Right lobe of liver (tissue), 6 donors: ENCODE measurements at regions not wholly inside any gene's neighbourhood (a gene's known extent, or its start where the extent isn't known, plus 50 kb on each side); places are given as distances from the start of the nearest gene placed in this dataset.

ENCODE experiments used
- ATAC-seq, 4 donors: fragments of 200-7000 bp; cut with Tn5 transposase; one replicate each; pipeline ENCODE4 v1.9.1; 2020; ENCODE audit warnings: mild to moderate bottlenecking in 4 of 4, moderate library complexity in 4 of 4
- DNase-seq, 3 donors: peaks; one replicate each; pipeline ENCODE4 v3.0.0-alpha.2; 2020
- H3K27ac ChIP-seq, 3 donors: fragments of 200-600 bp; one replicate each; pipeline ENCODE4 v1.8.0; 2022
- H3K27me3 ChIP-seq, 2 donors: fragments of 200-600 bp; one replicate each; pipeline ENCODE4 v1.8.0; 2022
- H3K36me3 ChIP-seq, 4 donors: fragments of 200-600 bp; sonication (generic) in 1 of 4; one replicate each; pipeline versions ENCODE4 v1.5.1 to v1.8.0; 2017 to 2022; ENCODE audit warnings: control low read depth in 1 of 4
- H3K4me1 ChIP-seq, 4 donors: fragments of 200-600 bp; sonication (generic) in 1 of 4; one replicate each; pipeline versions ENCODE4 v1.5.1 to v1.8.0; 2017 to 2022; ENCODE audit warnings: control low read depth in 1 of 4
- H3K4me3 ChIP-seq, 3 donors: fragments of 200-600 bp; one replicate each; pipeline ENCODE4 v1.8.0; 2022
- H3K9me3 ChIP-seq, 4 donors: fragments of 200-600 bp; sonication (generic) in 1 of 4; one replicate each; pipeline versions ENCODE4 v1.5.1 to v1.8.0; 2017 to 2022; ENCODE audit warnings: control low read depth in 1 of 4
- CTCF ChIP-seq, 4 donors: fragments of 200-600 bp in 3 of 4; fragments of 450-650 bp in 1 of 4; IDR thresholded peaks; one replicate each; pipeline versions ENCODE4 v1.5.1 to v1.8.0; 2016 to 2022; ENCODE audit warnings: antibody characterized with exemption in 4 of 4, mild to moderate bottlenecking in 2 of 4
- POLR2A ChIP-seq: fragments of 450-650 bp; IDR thresholded peaks from one replicate; pipeline ENCODE4 v1.6.1; 2017; ENCODE audit warnings: antibody characterized with exemption, mild to moderate bottlenecking
- WGBS: methylation state at CpG from one replicate; pipeline ENCODE4 v1.1.6; 2018; ENCODE audit warnings: low coverage, low lambda C conversion rate; ENCODE audit not compliant: insufficient coverage; ENCODE audit errors: missing lambda C conversion rate; 5-methylcytosine and 5-hydroxymethylcytosine counted together
- intact Hi-C, 2 donors: fragments of 100-400 bp; cut with DNase I; formaldehyde crosslinking; loops; one replicate each; pipeline versions ENCODE4 v1.11.2 to v1.14.1; 2022
- donor health status: DM: no; HTN: yes; CAD: no.
- donor health status: DM: no; HTN: no; CAD: no.
- donor health status: DM: no; HTN: no; CAD: no.
- donor health status: DM: no; HTN: yes; CAD: no.
- donor health status: DM: no; HTN: yes; CAD: no.

GRCh38 chr19:31175564-31176348 lies 173.5 kb downstream of the TSHZ3 start:
- H3K4me1 ChIP-seq, result no peaks in the 10 kb centered on the region
- ATAC-seq (peak in 1 of 4 donors; percentile 38), DNase-seq (no peak)
- H3K36me3 ChIP-seq, result no peaks in the 10 kb centered on the region
- H3K9me3 ChIP-seq, result no peaks in the 10 kb centered on the region
- intact Hi-C loops, result no loop called here
- no peak overlapping the region for H3K27ac ChIP-seq
- TF ChIP-seq POLR2A, result no peak
- no peak for TF ChIP-seq CTCF (IDR thresholded peaks at IDR 0.05)
- no peak overlapping the region for H3K4me3 ChIP-seq
- WGBS, result 82% methylated on average over 2 of the region's 3 CpGs
- H3K27me3 ChIP-seq, result no peaks in the 10 kb centered on the region

GRCh38 chr19:31174948-31175347 lies 174.3 kb downstream of the TSHZ3 start:
- H3K27ac ChIP-seq, result no peak overlapping the region
- no peak overlapping the region for H3K4me3 ChIP-seq
- TF ChIP-seq CTCF (IDR thresholded peaks at IDR 0.05) (no peak), POLR2A (no peak)
- H3K36me3 ChIP-seq, result no peaks in the 10 kb centered on the region
- H3K27me3 ChIP-seq, result no peaks in the 10 kb centered on the region
- H3K9me3 ChIP-seq, result no peaks in the 10 kb centered on the region
- ATAC-seq, result no peak
- no peaks in the 10 kb centered on the region for H3K4me1 ChIP-seq
- intact Hi-C loops, result no loop called here
- 74% methylated on average over 4 of the region's 5 CpGs for WGBS
- DNase-seq, result no peak

- H3K9me3 ChIP-seq, result no peaks in the 10 kb centered on the region
- no peak overlapping the region for H3K27ac ChIP-seq
- H3K4me3 ChIP-seq, result no peak overlapping the region
- no peaks in the 10 kb centered on the region for H3K27me3 ChIP-seq
- H3K36me3 ChIP-seq, result no peaks in the 10 kb centered on the region
- WGBS, result 68% methylated on average over 3 of the region's 4 CpGs
- DNase-seq, result no peak
- ATAC-seq, result no peak
- TF ChIP-seq POLR2A, result no peak
- no peak for TF ChIP-seq CTCF (IDR thresholded peaks at IDR 0.05)
- H3K4me1 ChIP-seq, result no peaks in the 10 kb centered on the region
- intact Hi-C loops, result no loop called here
These were observed 175.2 kb downstream of the TSHZ3 start for GRCh38 chr19:31173991-31174390.

DNA sequence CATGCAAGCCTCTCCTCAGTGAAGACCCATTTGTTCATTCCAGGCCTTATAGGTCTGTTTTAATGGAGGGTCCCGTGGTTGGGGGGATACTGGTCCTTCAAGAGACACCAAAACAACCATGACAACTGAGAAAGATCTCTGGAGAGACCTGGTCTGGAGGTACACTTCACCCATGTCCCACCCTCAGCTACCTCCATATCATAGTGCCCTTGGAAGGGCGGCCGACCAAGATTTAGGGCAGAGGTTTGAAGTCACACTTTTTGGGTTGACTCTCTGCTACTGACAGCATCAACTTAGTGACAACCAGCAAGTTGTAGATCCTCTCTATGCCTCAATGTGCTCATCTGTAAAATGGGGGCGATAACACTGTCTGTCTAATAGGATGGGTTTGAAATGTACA lies 177.3 kb downstream of the TSHZ3 start:
- TF ChIP-seq POLR2A (no peak), CTCF (IDR thresholded peaks at IDR 0.05) (no peak)
- Histone ChIP-seq H3K4me3 (no peak overlapping the region), H3K27ac (no peak overlapping the region), H3K9me3 (no peaks in the 10 kb centered on the region), H3K36me3 (no peaks in the 10 kb centered on the region), H3K27me3 (no peaks in the 10 kb centered on the region), H3K4me1 (no peaks in the 10 kb centered on the region)
- WGBS, result 51% methylated on average over 2 of the region's 4 CpGs
- intact Hi-C loops, result no loop called here
- ATAC-seq, result no peak
- no peak for DNase-seq
